DND-41 (cell line): ENCODE measurements at regions not wholly inside any gene's neighbourhood (a gene's known extent, or its start where the extent isn't known, plus 50 kb on each side); places are given as distances from the start of the nearest gene placed in this dataset.

Experiments used
- EZH2 ChIP-seq: IDR thresholded peaks from 3 replicates; pipeline ENCODE4 v1.6.1; 2012; ENCODE audit warnings: borderline replicate concordance, low read depth, mild to moderate bottlenecking, moderate library complexity, low read length, inconsistent platforms; ENCODE audit not compliant: severe bottlenecking
- TF ChIP-seq, protein P1 (sequence below): IDR thresholded peaks from 2 replicates; pipeline ENCODE4 v1.5.1; 2012; ENCODE audit warnings: borderline replicate concordance, low read length, moderate library complexity, mild to moderate bottlenecking; ENCODE audit not compliant: poor library complexity, severe bottlenecking; ENCODE audit errors: extremely low read depth

DNA sequence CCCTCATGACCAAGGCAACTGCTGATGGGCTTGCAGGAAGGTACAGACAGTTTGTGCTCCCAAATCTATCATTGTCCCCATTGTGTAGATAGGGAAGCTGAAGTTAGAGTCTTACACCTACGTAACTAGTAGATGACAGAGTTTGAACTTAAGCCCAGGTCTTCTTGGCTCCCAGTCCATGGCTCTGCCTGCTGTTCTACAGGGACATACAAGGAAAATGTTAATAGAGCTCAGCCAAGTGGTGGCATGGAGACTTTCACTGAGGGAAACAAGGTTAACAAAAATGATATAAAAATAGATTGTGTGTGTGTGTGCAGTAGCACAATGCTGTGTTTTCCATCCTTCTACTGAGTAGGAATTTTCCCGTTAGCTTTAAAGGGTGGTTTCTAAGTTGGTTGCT lies 936.5 kb downstream of the RPA4 start:
- TF ChIP-seq, protein P1, sequence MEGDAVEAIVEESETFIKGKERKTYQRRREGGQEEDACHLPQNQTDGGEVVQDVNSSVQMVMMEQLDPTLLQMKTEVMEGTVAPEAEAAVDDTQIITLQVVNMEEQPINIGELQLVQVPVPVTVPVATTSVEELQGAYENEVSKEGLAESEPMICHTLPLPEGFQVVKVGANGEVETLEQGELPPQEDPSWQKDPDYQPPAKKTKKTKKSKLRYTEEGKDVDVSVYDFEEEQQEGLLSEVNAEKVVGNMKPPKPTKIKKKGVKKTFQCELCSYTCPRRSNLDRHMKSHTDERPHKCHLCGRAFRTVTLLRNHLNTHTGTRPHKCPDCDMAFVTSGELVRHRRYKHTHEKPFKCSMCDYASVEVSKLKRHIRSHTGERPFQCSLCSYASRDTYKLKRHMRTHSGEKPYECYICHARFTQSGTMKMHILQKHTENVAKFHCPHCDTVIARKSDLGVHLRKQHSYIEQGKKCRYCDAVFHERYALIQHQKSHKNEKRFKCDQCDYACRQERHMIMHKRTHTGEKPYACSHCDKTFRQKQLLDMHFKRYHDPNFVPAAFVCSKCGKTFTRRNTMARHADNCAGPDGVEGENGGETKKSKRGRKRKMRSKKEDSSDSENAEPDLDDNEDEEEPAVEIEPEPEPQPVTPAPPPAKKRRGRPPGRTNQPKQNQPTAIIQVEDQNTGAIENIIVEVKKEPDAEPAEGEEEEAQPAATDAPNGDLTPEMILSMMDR, result no peak
- TF ChIP-seq EZH2, result no peak
